GM18909 (cell line): ENCODE measurements at regions not wholly inside any gene's neighbourhood (a gene's known extent, or its start where the extent isn't known, plus 50 kb on each side); places are given as distances from the start of the nearest gene placed in this dataset.

Experiments
- ATAC-seq: cut with Tn5 transposase; IDR thresholded peaks from one replicate; pipeline ENCODE4 v1.9.1; 2021; ENCODE audit warnings: mild to moderate bottlenecking; ENCODE audit not compliant: unreplicated experiment, poor library complexity

DNA sequence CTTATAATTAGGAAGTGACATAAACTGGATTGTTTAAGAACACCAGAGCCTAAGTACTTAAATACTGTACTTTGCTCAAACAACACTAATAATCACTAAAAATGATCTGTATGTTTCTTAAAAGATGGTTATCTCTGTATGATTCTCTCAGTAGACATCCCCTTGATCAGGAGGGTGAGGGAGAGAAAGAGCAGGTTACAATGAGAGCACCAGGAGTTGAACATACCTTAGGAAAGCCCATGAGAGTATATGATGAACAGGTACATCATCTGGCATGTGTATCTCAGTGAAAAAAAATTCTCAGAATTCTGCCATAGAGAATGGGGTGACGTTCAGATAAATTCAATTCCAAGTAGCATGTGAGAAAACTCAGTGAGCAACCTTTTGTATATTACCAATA is 59.9 kb upstream of the IL2 start:
- ATAC-seq = no peak

DNA sequence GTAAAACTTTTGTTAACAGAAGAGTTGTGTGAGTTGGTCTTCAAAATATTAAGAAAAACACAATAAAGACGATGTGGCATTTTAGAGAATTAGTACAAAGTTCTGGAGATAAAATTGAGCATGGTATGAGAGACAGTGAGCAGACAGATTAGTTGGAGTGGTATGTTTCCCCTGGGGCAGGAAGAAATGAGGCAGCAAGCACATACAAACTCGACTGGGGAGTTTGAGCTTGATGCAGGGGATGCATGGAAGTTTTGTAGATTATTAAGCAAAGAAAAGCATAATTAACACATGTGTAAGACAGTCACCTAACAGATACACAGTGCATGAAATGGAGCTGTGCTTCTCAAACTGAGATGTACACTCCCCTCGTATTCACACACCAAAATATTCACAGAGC is 58.1 kb upstream of the IL2 start:
- ATAC-seq = no peak

DNA sequence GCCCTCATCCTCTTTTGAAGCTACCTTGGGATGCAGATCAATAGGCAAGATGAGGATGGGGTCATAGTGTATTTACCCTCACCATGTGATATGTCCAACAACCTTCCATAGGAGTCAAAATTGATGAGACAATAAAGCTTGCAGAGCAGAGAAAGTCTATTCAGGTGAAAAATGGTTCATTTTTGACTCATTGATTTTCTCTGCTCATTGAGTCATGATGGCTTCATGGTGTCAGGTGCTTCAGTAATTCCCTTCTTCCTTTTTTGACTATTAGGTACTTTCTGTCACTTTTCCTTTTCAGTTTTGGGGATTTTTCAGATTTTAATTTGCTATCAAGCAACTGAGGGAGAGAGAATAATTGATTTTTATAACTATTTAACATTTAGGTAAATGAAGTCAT is 55.9 kb upstream of the IL2 start:
- ATAC-seq = no peak

DNA sequence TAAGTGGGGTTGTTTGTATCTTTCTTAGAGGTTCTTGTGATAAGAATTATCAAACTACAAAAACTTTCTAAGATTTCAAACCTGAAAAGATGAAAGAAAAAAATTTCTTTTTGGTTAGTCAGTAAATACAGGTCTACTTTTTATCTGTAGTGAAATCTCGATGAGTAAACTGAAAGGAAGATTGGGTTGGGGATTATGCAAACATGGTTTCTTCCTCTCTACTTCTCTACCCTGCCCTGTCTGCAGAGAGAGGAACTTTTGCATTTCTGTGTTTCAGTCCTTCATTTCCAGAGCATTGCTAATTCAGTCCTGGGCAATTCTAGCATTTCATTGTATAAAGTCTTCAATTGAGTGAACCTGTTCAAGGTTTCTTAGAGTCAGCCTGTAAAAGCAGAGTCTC is 51.6 kb upstream of the IL2 start:
- ATAC-seq = no peak
